Muscle layer of colon (tissue), 2 donors: ENCODE measurements at regions not wholly inside any gene's neighbourhood (a gene's known extent, or its start where the extent isn't known, plus 50 kb on each side); places are given as distances from the start of the nearest gene placed in this dataset.
"Not testable (repeated sequence)": the region's sequence is repeated elsewhere in the genome, so short reads cannot be mapped to it uniquely, and the experiment has no call there.

Experiments
- H3K27ac ChIP-seq: one replicate; pipeline ENCODE4 v1.7.0; 2013; ENCODE audit warnings: low read depth, mild to moderate bottlenecking, low read length, moderate library complexity
- H3K27me3 ChIP-seq, 2 donors: one replicate each; pipeline ENCODE4 v1.7.0; 2013; ENCODE audit warnings: low read length in 2 of 2, mild to moderate bottlenecking in 2 of 2; ENCODE audit not compliant: insufficient read depth in 2 of 2, control insufficient read depth in 1 of 2
- H3K36me3 ChIP-seq: one replicate; pipeline ENCODE4 v1.7.0; 2013; ENCODE audit warnings: mild to moderate bottlenecking, low read length; ENCODE audit not compliant: insufficient read depth
- H3K4me1 ChIP-seq: one replicate; pipeline ENCODE4 v1.7.0; 2013; ENCODE audit warnings: mild to moderate bottlenecking, low read length; ENCODE audit not compliant: insufficient read depth
- H3K4me3 ChIP-seq, 2 donors: one replicate each; pipeline ENCODE4 v1.7.0; 2013; ENCODE audit warnings: low read length in 2 of 2, low read depth in 1 of 2, mild to moderate bottlenecking in 1 of 2, moderate library complexity in 1 of 2
- H3K9ac ChIP-seq: one replicate; pipeline ENCODE4 v1.7.0; 2013; ENCODE audit warnings: low read length
- H3K9me3 ChIP-seq: one replicate; pipeline ENCODE4 v1.7.0; 2013; ENCODE audit warnings: mild to moderate bottlenecking, low read length
- donor health status: abdominal sarcoma.
- donor health status: Adenocarcinoma of cecum.

DNA sequence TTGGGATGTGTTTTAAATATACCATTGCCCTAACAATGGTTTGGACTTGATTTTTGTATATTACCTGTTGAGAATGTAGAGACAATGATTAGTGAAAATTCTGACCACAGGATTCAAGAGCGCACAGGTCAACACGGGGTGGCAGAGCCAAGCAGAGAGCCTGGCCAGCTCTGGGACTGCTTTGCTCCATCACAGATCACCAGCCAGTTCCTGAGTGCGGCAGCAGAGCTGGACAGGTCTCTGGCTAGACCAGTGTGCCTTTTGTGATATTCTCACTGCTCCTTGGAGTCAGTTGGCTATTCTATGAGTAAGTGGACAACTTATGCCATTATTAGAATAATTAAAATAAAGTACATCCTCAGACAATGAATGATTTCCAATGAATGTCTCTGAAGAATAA lies 351.2 kb upstream of the ATP10A start:
- no peak overlapping the region for H3K27ac ChIP-seq
- H3K36me3 ChIP-seq, result no peaks in the 10 kb centered on the region
- no peaks in the 10 kb centered on the region for H3K4me1 ChIP-seq
- no peak overlapping the region for H3K4me3 ChIP-seq
- H3K9me3 ChIP-seq, result no peaks in the 10 kb centered on the region
- no peaks in the 10 kb centered on the region for H3K27me3 ChIP-seq
- no peak overlapping the region for H3K9ac ChIP-seq

DNA sequence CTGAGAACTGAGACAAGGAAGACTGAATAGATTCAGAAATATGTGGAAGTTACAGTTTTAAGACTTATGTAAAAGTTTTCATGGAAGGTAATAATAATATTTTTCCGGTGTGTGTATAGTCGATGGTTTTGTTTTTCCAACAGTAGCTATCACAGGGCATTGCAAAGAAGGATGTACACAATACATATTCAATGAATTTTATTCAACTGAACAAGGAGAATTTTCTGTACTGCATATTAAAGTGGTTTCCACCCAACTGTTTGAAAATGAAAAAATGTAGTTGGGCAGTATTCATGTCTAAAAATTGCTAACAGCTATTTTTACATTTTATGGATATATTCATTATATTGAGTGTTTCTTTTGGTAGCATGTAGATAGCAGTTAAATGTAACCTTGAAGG lies 350.3 kb upstream of the ATP10A start:
- H3K9me3 ChIP-seq, result no peaks in the 10 kb centered on the region
- H3K27me3 ChIP-seq, result no peaks in the 10 kb centered on the region
- H3K27ac ChIP-seq, result no peak overlapping the region
- H3K4me3 ChIP-seq, result no peak overlapping the region
- H3K9ac ChIP-seq, result no peak overlapping the region
- no peaks in the 10 kb centered on the region for H3K36me3 ChIP-seq
- no peaks in the 10 kb centered on the region for H3K4me1 ChIP-seq

DNA sequence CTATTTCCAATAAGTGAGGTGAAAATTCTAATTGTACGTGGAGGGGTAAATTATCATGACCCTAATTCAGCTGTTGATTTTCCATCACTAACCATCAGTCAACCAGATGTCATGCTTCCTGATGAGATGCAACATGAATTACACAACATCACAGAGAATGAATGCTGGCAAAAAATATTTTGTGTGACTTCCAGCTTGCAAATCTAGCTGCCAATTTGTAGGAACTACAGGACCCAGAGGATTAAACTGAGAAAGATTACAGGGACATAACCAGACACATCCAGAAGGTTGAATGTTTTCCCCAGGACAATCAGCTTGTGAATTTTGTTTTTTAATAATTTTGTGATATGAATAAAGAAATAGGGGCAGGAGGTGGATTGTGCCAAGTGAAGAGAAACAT lies 349.0 kb upstream of the ATP10A start:
- no peak overlapping the region for H3K27ac ChIP-seq
- no peak overlapping the region for H3K9ac ChIP-seq
- H3K27me3 ChIP-seq, result no peaks in the 10 kb centered on the region
- no peaks in the 10 kb centered on the region for H3K9me3 ChIP-seq
- no peaks in the 10 kb centered on the region for H3K4me1 ChIP-seq
- H3K36me3 ChIP-seq, result no peaks in the 10 kb centered on the region
- H3K4me3 ChIP-seq, result no peak overlapping the region

DNA sequence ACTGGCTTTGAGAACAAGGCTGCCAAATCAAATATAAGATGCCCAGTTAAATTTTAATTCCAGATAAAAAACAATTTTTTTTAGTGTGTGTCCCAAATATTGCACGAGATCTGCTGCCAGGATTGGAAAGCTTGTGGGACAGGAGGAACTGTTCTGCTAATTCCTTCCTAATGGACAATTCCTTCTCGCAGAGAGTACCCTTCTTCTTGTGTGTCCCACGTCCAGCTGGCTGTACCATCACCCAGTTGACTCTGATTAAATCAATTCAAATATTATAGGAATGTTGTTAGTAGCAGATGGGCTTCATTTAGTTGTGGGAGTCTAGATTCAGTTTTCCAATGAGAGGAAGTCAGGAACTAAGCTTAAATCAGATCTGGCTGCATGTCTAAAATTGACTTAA lies 347.9 kb upstream of the ATP10A start:
- H3K4me1 ChIP-seq, result no peaks in the 10 kb centered on the region
- no peaks in the 10 kb centered on the region for H3K27me3 ChIP-seq
- H3K27ac ChIP-seq, result no peak overlapping the region
- no peaks in the 10 kb centered on the region for H3K9me3 ChIP-seq
- no peak overlapping the region for H3K9ac ChIP-seq
- H3K4me3 ChIP-seq, result no peak overlapping the region
- no peaks in the 10 kb centered on the region for H3K36me3 ChIP-seq

DNA sequence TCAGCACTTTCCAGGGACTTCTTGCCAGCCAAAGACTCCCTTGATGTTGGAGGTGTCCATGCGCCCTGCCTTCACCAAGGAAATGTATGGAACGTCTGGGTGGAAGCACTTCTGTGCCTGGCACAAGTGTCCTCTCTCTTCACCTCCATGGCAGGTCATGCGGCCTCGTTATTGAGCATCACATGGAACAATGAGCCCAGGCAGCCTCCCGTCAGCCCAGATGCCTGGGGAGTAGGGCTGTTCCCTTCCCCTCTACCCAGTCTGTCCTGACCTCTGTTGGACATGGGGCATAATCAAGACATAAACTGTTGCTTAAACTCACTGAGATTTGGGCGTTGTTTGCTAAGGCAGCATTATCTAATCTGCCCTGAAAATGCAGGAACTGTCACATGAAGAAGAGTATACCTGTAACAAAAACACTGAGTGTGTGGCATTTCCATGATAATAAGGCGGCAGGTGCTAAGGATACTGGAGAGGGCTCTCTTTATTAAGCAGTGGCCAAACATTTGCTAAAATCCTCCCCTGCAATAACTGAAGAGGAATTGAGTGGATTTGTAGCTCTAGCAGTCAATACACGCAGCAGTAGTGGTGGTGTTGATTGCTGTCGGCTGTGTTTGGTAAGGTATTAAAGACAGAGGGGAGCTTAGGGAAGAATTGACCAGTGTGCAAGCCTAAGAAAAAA lies 338.2 kb upstream of the ATP10A start:
- Histone ChIP-seq H3K27ac (no peak overlapping the region), H3K4me1 (no peaks in the 10 kb centered on the region), H3K9me3 (no peaks in the 10 kb centered on the region), H3K4me3 (no peak overlapping the region), H3K9ac (no peak overlapping the region), H3K36me3 (no peaks in the 10 kb centered on the region), H3K27me3 (no peaks in the 10 kb centered on the region)

DNA sequence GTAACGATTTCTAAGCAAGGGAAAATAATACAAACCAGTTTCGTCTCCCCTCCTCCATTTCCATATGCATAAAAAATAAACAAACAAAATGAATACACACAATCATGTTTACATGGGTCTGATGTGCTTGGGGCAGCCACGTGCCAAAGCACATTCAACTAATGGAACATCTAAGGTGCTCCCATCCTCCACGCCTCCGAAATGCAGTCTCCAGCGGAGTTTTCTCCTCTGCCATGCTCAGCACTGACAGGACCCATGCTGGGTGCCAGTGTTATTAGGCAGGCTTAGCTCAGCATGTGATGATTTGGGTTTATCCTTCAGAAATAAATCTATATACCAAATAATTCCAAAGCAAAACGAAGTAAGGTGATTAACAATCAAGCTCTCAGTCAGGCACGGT lies 337.3 kb upstream of the ATP10A start:
- Histone ChIP-seq H3K4me3 (no peak overlapping the region), H3K27ac (no peak overlapping the region)

DNA sequence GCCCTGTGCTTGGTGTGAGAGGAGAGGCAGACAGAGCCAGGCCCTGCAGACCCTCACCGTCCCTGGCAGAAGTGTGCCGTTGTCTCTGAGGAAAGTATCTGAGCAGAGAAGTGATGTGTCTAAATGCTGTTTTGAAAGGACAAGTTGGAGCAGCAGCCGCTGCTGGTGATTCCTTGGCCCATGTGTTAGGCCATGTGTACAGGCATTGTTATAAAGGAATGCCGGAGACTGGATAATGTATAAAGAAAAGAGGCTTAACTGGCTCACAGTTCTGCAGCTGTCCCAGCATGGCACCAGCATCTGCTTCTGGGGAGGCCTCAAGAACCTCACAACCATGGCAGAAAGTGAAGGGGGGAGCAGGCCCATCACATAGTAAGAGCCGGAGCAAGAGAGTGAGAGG lies 334.6 kb upstream of the ATP10A start:
- Histone ChIP-seq H3K27me3 (no peaks in the 10 kb centered on the region), H3K4me1 (no peaks in the 10 kb centered on the region), H3K27ac (no peak overlapping the region), H3K9ac (no peak overlapping the region), H3K4me3 (no peak overlapping the region), H3K9me3 (no peaks in the 10 kb centered on the region), H3K36me3 (no peaks in the 10 kb centered on the region)

More for the DNA sequence above, 337.3 kb upstream of the ATP10A start:
- Histone ChIP-seq H3K27me3 (no peaks in the 10 kb centered on the region), H3K9ac (no peak overlapping the region), H3K36me3 (no peaks in the 10 kb centered on the region), H3K9me3 (no peaks in the 10 kb centered on the region), H3K4me1 (no peaks in the 10 kb centered on the region)

DNA sequence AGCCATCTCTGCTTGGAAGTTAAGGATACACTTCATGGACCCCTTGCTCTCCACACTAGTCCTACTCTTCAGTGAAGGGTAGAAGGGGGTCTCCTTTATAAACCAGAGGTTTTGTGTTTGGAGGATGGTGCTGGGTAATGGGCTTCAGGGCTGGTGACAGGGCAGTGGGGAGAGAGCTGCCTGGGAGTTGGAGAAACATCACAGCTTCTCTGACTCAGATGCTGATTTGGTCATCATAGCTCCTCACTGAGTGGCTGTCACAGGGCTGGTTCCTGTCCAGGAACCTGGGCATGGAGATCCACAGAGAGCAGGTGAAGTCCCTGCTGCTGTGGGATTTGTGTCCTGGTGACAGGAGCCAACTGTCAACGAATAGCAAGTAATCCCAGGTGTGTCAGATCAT lies 333.9 kb upstream of the ATP10A start:
- H3K27ac ChIP-seq, result no peak overlapping the region
- no peaks in the 10 kb centered on the region for H3K9me3 ChIP-seq
- H3K9ac ChIP-seq, result no peak overlapping the region
- H3K36me3 ChIP-seq, result no peaks in the 10 kb centered on the region
- H3K27me3 ChIP-seq, result no peaks in the 10 kb centered on the region
- H3K4me1 ChIP-seq, result no peaks in the 10 kb centered on the region
- no peak overlapping the region for H3K4me3 ChIP-seq

DNA sequence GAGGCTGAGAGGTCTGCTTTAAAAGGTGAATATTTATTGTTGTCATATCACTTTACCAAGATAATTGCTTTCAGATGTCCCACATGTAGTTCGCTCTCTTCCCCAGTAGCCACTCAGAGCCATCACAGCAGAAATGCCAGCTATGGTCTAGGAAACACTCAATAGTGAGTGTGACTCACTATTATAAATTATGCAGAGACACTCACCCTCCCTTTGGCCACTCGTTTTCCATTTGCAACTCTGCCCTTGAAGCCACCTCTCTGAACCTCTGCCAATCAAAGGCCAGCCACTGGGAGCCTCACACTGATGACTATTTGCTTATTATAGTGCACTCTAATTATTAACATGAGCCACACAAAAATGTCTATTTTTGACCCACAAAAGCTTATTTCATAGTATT lies 328.1 kb upstream of the ATP10A start:
- Histone ChIP-seq H3K9ac (no peak overlapping the region), H3K27me3 (no peaks in the 10 kb centered on the region), H3K36me3 (no peaks in the 10 kb centered on the region), H3K27ac (no peak overlapping the region), H3K4me3 (no peak overlapping the region), H3K4me1 (no peaks in the 10 kb centered on the region), H3K9me3 (no peaks in the 10 kb centered on the region)

DNA sequence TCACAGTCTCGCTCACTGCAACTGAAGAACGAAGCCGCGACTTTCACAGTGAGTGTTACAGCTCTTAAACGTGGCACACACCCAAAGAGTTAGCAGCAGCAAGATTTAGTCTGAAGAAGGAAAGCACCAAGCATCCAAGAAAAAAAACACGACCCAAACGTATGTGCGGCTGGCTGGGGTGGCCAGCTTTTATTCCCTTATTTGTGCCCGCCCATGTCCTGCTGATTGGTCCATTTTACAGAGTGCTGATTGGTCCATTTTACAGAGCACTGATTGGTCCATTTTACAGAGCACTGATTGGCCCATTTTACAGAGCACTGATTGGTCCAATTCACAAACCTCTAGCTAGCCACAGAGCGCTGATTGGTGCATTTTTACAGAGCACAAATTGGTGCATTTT lies 323.0 kb upstream of the ATP10A start:
- H3K9me3 ChIP-seq, H3K4me3 ChIP-seq, H3K27ac ChIP-seq, H3K4me1 ChIP-seq, H3K27me3 ChIP-seq, H3K9ac ChIP-seq, H3K36me3 ChIP-seq: not testable (repeated sequence)

DNA sequence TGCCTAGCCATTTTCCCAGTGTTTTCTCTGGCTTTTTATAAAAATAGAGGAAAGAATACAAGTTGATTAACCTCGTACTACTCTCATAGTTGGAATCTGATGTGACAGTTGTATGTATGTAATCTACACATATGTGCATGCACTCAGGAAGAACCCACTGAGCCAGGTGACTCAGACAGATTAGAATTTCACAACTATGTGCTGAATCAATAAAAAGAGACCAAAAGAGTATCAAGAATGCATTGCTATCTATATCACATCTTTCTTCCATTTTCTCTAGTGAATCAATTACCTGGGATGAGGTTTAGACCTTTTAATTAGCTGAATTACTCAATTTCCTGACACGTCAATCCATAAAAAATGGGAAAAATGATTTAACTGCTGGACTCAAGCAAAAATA lies 319.3 kb upstream of the ATP10A start:
- H3K4me1 ChIP-seq, result no peaks in the 10 kb centered on the region
- H3K9ac ChIP-seq, result no peak overlapping the region
- no peak overlapping the region for H3K27ac ChIP-seq
- H3K4me3 ChIP-seq, result no peak overlapping the region
- H3K27me3 ChIP-seq, result no peaks in the 10 kb centered on the region
- H3K9me3 ChIP-seq, result no peaks in the 10 kb centered on the region
- no peaks in the 10 kb centered on the region for H3K36me3 ChIP-seq

DNA sequence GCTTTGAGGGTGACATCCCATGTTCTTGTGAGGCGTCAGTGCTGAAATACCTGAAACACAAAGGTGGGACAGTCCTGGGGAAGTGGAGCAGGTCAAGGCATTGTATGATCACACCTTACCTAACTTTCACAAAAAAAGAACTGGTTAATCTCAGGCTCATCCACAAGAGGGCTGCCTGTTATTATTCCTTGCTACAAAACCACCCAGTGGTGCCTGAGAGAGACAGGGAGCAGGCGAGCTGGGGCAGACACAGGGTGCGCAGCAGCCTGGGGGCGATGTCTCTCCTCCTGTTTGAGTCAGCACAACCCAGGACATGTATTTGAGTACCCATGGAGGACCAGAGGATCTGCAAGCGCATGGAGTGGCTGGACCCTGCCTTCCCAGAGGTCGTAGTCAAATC lies 316.8 kb upstream of the ATP10A start:
- Histone ChIP-seq H3K9me3 (no peaks in the 10 kb centered on the region), H3K36me3 (no peaks in the 10 kb centered on the region), H3K27me3 (no peaks in the 10 kb centered on the region), H3K4me1 (no peaks in the 10 kb centered on the region), H3K4me3 (no peak overlapping the region), H3K27ac (no peak overlapping the region), H3K9ac (no peak overlapping the region)
